Endodermal cell (in vitro differentiated cells): ENCODE measurements at regions not wholly inside any gene's neighbourhood (a gene's known extent, or its start where the extent isn't known, plus 50 kb on each side); places are given as distances from the start of the nearest gene placed in this dataset.

Experiments
- DNase-seq: peaks from one replicate; pipeline ENCODE4 v3.0.0-alpha.2; 2017
- H3K27ac ChIP-seq: 2 replicates; pipeline ENCODE4 v1.5.1; 2013; ENCODE audit warnings: mild to moderate bottlenecking, low read depth, low read length, moderate library complexity
- H3K27me3 ChIP-seq: 2 replicates; pipeline ENCODE4 v1.6.1; 2013; ENCODE audit warnings: mild to moderate bottlenecking, low read length, moderate library complexity; ENCODE audit not compliant: insufficient read depth, control insufficient read depth, poor library complexity, severe bottlenecking
- H3K36me3 ChIP-seq: 2 replicates; pipeline ENCODE4 v1.7.0; 2013; ENCODE audit warnings: mild to moderate bottlenecking, low read length, moderate library complexity; ENCODE audit not compliant: control insufficient read depth, insufficient read depth
- H3K4me1 ChIP-seq: one replicate; pipeline ENCODE4 v1.7.0; 2013; ENCODE audit warnings: low read length; ENCODE audit not compliant: control insufficient read depth, insufficient read depth
- H3K4me3 ChIP-seq: 2 replicates; pipeline ENCODE4 v1.5.1; 2013; ENCODE audit warnings: mild to moderate bottlenecking, low read length, moderate library complexity
- H3K9ac ChIP-seq: 2 replicates; pipeline ENCODE4 v1.6.1; 2013; ENCODE audit warnings: mild to moderate bottlenecking, low read length, moderate library complexity; ENCODE audit not compliant: poor library complexity, severe bottlenecking; ENCODE audit errors: extremely low read depth
- H3K9me3 ChIP-seq: 2 replicates; pipeline ENCODE4 v1.6.1; 2013; ENCODE audit warnings: mild to moderate bottlenecking, low read length, moderate library complexity; ENCODE audit not compliant: control insufficient read depth
- H3K27ac Mint-ChIP-seq: 2 replicates; pipeline ENCODE4 v1.8.0; 2020; ENCODE audit warnings: mixed read lengths
- H3K27me3 Mint-ChIP-seq: 2 replicates; pipeline ENCODE4 v1.8.0; 2021; ENCODE audit warnings: mild to moderate bottlenecking, mixed read lengths; ENCODE audit not compliant: insufficient read depth
- H3K36me3 Mint-ChIP-seq: 2 replicates; pipeline ENCODE4 v1.8.0; 2020; ENCODE audit warnings: low read depth, mixed read lengths
- H3K4me1 Mint-ChIP-seq: 2 replicates; pipeline ENCODE4 v1.8.0; 2020; ENCODE audit warnings: mixed read lengths
- H3K4me3 Mint-ChIP-seq: 2 replicates; pipeline ENCODE4 v1.8.0; 2020; ENCODE audit warnings: mild to moderate bottlenecking, moderate library complexity, mixed read lengths
- H3K9me3 Mint-ChIP-seq: 2 replicates; pipeline ENCODE4 v1.8.0; 2020; ENCODE audit warnings: mild to moderate bottlenecking, mixed read lengths
- CTCF ChIP-seq: fragments of 200-600 bp; sonication (generic); conservative IDR thresholded peaks from 2 replicates; pipeline ENCODE4 v1.5.0; 2021; ENCODE audit warnings: antibody characterized with exemption, mild to moderate bottlenecking
- WGBS, 2 experiments: methylation state at CpG; one replicate each; pipeline versions ENCODE4 v1.1.5 to v1.1.7; 2013; ENCODE audit warnings: missing lambda C conversion rate in 2 of 2, mixed read lengths in 1 of 2; ENCODE audit not compliant: insufficient coverage in 1 of 2, insufficient read length in 1 of 2; 5-methylcytosine and 5-hydroxymethylcytosine counted together

DNA sequence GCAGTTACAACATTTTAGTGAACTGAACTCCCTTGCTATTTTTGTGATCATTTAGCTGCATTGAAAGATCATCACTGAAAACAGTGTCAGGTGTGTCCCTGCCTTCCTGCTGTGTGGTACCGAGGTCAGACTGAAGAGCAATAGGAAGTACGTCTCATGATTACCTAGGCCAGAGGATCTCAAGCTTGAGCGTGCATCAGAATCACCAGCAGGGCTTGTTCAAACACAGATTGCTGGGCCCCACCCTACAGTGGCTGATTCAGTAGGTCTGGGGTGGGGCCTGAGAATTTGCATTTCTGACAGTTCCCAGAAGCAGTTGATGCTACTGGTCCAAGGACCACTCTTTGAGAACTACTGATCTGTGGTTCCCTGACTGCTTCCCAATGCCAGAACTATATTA, 159.6 kb downstream of the ACTL7B start:
- no peak for DNase-seq
- TF ChIP-seq CTCF, result no peak
- Mint-ChIP-seq H3K27ac (no peak overlapping the region), H3K27me3 (no peaks in the 10 kb centered on the region), H3K9me3 (no peaks in the 10 kb centered on the region), H3K36me3 (no peaks in the 10 kb centered on the region), H3K4me1 (no peaks in the 10 kb centered on the region), H3K4me3 (no peak overlapping the region)
- Histone ChIP-seq H3K36me3 (no peaks in the 10 kb centered on the region), H3K27me3 (no peaks in the 10 kb centered on the region), H3K9ac (no peak overlapping the region), H3K4me3 (no peak overlapping the region), H3K4me1 (no peaks in the 10 kb centered on the region), H3K9me3 (no peaks in the 10 kb centered on the region), H3K27ac (no peak overlapping the region)
- WGBS, 2 experiments, result 93 to 100% methylated on average over 2 to 3 of the region's 3 CpGs

DNA sequence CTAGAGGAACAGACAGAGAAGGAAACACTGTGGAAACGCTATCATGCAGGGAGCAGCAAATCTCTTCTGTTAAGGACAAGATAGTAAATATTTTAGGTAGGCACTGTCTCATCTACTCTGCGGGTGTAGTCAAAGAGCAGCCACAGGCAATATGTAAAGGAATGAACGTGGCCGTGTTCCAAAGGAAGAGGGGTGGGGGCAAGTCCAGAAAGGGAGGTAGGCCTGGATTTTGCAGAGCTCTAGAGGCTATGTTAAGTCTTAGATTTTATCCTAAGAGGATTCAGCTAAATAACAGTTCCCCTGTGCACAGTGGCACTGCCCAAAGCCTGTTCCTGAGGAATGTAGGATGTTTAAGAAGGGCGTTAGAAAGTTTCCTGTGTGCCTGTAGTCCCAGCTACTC, 161.6 kb downstream of the ACTL7B start:
- H3K4me3 Mint-ChIP-seq, result no peak overlapping the region
- no peaks in the 10 kb centered on the region for H3K27me3 Mint-ChIP-seq
- H3K27me3 ChIP-seq, result no peaks in the 10 kb centered on the region
- no peaks in the 10 kb centered on the region for H3K36me3 Mint-ChIP-seq
- DNase-seq, result no peak
- H3K9me3 Mint-ChIP-seq, result no peaks in the 10 kb centered on the region
- H3K4me3 ChIP-seq, result no peak overlapping the region
- no peaks in the 10 kb centered on the region for H3K4me1 Mint-ChIP-seq
- H3K27ac ChIP-seq, result no peak overlapping the region
- 83 to 90% methylated on average over 5 of the region's 5 CpGs for WGBS, 2 experiments
- no peak overlapping the region for H3K27ac Mint-ChIP-seq
- H3K9me3 ChIP-seq, result no peaks in the 10 kb centered on the region
- no peaks in the 10 kb centered on the region for H3K36me3 ChIP-seq
- no peaks in the 10 kb centered on the region for H3K4me1 ChIP-seq
- no peak overlapping the region for H3K9ac ChIP-seq
- TF ChIP-seq CTCF, result no peak

DNA sequence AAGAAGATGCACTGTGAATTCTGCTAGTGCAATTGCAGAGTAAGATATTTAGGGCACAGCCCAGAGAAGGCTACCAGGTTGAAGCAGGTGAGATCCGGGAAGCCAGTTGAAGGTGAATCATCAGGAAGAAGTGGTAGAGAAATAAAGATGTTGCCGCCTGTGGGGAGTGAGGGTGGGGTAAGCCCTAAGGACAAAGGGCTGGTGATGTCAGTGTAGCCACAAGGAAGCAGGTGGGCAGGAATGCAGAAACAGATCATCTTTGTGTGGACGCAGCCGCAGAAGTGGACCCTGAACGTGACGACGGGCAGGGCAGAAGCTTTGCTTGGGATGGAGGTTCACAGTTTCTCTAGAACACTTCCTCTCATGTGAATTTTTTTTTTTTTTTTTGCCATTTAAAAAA, 164.2 kb downstream of the ACTL7B start:
- no peak overlapping the region for H3K9ac ChIP-seq
- no peak overlapping the region for H3K4me3 ChIP-seq
- peak; percentile 35 for DNase-seq
- no peak for TF ChIP-seq CTCF
- Mint-ChIP-seq H3K27ac (no peak overlapping the region), H3K36me3 (no peaks in the 10 kb centered on the region), H3K4me3 (no peak overlapping the region), H3K27me3 (no peaks in the 10 kb centered on the region), H3K9me3 (peaks cover 13% of the 10 kb centered on the region), H3K4me1 (no peaks in the 10 kb centered on the region)
- H3K27ac ChIP-seq, result no peak overlapping the region
- H3K27me3 ChIP-seq, result no peaks in the 10 kb centered on the region
- H3K36me3 ChIP-seq, result no peaks in the 10 kb centered on the region
- peaks cover 3% of the 10 kb centered on the region for H3K9me3 ChIP-seq
- WGBS, 2 experiments, result 84 to 89% methylated on average over 4 to 7 of the region's 7 CpGs
- no peaks in the 10 kb centered on the region for H3K4me1 ChIP-seq
